HG03442 (cell line): ENCODE measurements at regions not wholly inside any gene's neighbourhood (a gene's known extent, or its start where the extent isn't known, plus 50 kb on each side); places are given as distances from the start of the nearest gene placed in this dataset.

Experiments
- ATAC-seq: cut with Tn5 transposase; IDR thresholded peaks from one replicate; pipeline ENCODE4 v1.9.1; 2021; ENCODE audit warnings: mild to moderate bottlenecking, moderate library complexity; ENCODE audit not compliant: unreplicated experiment

- ATAC-seq = no peak
Observed at GRCh38 chr2:120894966-120895365, 159.3 kb downstream of the GLI2 start.

GRCh38 chr2:120896126-120896525 is 160.5 kb downstream of the GLI2 start:
- no peak for ATAC-seq

GRCh38 chr2:120896901-120897300 is 161.2 kb downstream of the GLI2 start:
- no peak for ATAC-seq

- ATAC-seq = no peak
Observed at GRCh38 chr2:120897399-120897798, 161.7 kb downstream of the GLI2 start.

DNA sequence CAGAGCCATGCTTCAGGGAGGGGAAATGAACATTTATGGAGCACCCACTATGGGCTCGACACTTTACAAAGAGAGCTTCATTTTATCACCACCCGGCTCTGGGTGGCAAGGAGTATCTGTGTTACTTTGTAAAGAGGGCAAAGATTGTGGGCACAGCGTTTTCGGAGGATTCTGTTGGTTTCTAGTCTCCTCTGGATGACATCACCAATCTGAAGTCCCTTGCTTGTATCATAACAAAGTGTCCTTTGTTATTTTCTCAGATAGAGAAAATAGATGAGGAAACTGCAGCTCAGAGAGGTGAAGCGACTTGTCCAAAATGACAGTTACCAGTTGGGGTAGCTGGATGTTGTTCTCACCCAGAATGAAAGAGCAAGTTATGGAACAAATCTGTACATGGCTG is 162.8 kb downstream of the GLI2 start:
- no peak for ATAC-seq

GRCh38 chr2:120898961-120899750 is 163.5 kb downstream of the GLI2 start:
- ATAC-seq = no peak

- no peak for ATAC-seq
Observed at GRCh38 chr2:120899771-120900170, 164.1 kb downstream of the GLI2 start.

DNA sequence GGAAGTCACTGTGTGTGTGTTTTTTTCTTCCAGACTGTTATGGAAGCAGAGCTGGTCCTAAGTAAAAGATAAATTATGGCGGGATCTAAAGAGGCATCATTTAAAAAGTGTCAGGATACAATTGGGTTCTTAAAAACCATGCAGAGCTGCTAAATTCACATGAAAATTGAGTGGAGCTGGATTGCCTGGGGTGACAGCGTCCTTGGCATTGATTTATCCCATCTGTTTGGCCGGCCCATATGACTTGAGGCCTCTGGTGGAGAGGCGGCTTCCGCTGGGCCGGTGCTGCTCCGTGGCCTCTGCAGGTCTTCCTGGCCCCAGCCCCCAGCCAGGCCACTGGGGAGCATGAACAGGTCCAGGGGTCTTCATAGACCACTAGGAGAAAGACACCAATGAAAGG is 165.5 kb downstream of the GLI2 start:
- ATAC-seq = no peak

DNA sequence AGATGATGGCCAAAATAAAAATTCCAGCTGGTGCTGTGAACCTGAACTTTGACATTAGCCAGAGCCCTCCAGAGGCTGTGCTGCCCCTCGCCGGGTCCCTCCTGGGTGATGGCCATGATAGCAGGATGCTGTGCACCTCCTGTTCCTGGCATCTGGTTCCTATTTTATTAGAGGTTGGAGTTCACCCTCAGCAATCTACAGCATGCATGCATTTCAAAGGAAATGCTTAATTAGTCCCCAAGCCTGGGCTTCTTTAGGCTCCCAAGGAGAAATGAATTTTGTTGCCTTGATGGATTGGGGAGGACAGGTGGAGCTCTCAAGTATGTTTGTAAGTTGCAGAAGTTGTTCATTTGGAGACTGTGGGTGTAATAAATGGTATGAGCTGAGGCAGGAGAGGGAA is 166.9 kb downstream of the GLI2 start:
- no peak for ATAC-seq

- no peak for ATAC-seq
Observed at GRCh38 chr2:120904379-120904778, 168.7 kb downstream of the GLI2 start.

GRCh38 chr2:120904830-120905234 is 169.2 kb downstream of the GLI2 start:
- no peak for ATAC-seq

DNA sequence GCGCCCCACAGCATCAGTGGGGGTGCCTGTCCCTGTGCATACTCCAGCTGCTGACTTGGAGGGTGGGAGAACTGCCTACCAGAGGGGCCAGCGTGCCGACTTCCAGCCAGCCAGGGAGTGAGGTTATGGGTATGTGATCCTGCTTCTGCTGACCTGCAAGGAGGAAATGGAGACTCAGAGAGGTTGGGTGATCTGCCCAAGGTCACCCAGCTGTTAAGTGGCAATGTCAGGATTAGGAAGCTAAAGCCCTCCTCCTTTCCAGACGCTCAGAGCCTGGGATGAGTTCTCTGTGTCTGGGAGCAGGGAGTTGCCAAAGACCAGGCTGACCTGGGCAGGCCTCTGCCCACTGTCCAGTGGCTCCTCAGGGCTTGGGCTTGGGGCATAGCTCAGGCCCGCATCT is 169.6 kb downstream of the GLI2 start:
- ATAC-seq = no peak

DNA sequence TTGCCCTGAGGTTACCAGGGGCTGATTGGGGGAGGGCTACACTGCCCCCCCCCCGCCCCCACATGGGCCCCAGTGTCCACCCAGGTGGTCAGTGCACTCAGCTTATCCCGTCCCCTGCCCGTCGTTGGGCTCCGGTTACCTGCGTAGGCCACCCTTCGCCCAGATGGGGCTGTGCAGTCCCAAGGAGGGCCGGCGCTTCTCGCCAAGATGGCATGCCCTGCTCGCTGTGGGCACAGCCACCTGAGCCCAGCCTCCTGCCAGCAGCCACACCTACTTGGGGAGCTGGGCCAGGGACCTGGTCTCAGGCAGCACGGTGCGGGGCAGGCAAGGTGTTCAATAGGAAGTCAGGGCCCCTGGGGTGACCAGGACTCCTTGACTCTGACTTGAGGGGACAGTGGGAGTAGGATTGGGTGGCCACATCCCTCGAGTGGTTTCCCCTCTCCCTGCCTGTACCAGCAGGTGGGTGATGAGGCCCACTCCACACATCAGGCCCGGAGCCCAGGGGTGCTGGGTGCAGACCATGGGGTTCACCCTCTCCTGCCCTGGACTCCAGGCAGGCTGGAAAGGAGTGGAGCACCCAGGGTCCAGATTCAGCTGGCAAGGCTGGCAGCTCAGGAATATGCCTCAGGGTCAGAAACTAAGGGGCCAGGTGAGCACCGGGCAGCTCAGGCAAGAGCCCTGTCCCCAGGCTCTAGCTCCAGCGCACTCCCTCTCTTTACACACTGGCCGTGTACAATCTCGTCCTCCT is 170.3 kb downstream of the GLI2 start:
- ATAC-seq = no peak

DNA sequence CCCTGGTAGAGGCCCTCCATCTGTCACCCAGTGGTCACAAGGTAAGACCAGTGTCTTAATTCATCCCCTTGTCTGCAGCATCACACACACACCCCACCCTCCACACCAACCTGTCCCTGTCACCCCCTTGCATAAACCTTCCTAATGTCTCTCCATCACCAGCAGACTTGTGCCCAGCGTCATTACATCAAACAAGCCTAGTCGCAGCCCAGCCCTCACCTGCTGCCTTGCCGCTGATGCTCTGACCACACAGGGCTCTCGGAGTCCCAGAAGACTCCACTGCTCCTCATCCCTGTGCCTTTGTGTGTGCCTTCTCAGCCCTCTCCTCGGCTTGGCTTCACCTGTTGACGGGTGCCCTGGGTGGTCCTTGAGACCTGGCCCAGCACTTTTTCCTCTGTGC is 171.2 kb downstream of the GLI2 start:
- ATAC-seq = no peak

DNA sequence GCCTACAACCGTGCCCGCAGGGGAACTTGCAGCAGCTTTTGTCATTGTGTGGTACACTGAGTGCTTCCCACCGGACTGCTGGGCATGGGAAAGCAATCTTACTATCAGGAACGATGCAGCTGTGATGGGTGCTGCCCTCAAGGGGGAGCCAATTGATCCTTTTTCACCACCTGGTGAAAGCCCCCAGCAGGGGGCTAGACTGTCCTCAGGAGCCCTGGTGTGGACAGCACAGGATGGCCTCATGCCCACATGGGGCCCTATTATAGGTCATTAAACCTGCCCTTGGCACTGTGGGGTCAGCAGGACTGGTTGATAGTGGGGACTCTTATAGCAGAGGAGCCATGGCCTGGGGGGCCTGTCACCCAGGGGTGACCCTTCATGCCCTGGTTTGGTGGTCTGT is 172.2 kb downstream of the GLI2 start:
- no peak for ATAC-seq

DNA sequence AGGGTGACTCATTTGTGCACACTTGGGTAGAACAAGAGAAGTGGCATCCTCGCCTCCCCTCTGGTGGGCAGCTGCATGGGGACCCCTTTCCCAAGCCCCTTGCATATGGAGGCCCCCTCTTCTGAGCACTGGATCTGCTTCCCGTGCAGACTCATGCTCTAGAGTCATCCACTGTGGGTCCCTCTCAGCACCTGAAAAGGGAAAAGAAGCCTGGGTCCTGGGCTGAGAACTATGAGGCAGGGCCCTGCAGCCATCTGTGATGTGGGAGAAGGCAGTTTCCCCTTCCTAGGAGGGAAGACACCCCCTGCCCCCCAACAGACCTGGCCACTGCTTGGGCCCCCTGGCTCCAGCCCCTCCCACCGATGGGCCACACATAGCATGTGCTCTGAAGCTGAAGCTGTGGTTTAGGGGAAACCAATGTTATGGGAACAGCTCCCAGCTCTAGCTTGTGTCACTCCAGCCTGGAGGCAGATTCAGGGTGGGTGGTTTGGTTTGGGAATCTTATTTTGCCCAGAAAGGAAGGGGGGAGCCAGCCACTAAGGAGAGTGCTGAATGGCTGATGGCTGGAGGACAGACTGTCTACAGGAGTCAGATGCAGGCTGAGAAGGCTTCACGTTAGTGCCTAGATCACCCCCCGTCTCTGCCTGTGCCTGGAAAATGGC is 172.8 kb downstream of the GLI2 start:
- ATAC-seq = no peak

- ATAC-seq = no peak
Observed at GRCh38 chr2:120909102-120909501, 173.4 kb downstream of the GLI2 start.

GRCh38 chr2:120910164-120910563 is 174.5 kb downstream of the GLI2 start:
- ATAC-seq = no peak

- no peak for ATAC-seq
Observed at GRCh38 chr2:120910956-120911951, 175.6 kb downstream of the GLI2 start.

GRCh38 chr2:120912101-120912985 is 176.7 kb downstream of the GLI2 start:
- ATAC-seq = no peak
